ENCODE measurements at regions not wholly inside any gene's neighbourhood (a gene's known extent, or its start where the extent isn't known, plus 50 kb on each side); places are given as distances from the start of the nearest gene placed in this dataset.

GRCh38 chr16:51286272-51286671, 135.2 kb upstream of the SALL1 start:
- TF ChIP-seq CTCF (IDR thresholded peaks at IDR 0.05 in 8 of 11, conservative IDR thresholded peaks at IDR 0.05 in 3 of 11) (no peak), POLR2A (IDR thresholded peaks at IDR 0.05) (no peak), POLR2AphosphoS5 (IDR thresholded peaks at IDR 0.05) (no peak)
